NOMO-1 treated with DMSO at 0.1 percent for 48 hours (cell line): ENCODE measurements at regions not wholly inside any gene's neighbourhood (a gene's known extent, or its start where the extent isn't known, plus 50 kb on each side); places are given as distances from the start of the nearest gene placed in this dataset.

Experiments
- DNase-seq: peaks from one replicate; lab custom pipeline; 2025; ENCODE audit not compliant: unreplicated experiment; lab: John Stamatoyannopoulos, UW

- DNase-seq: no peak
These were observed 209.6 kb upstream of the LARGE1 start for GRCh38 chr22:34129691-34130486.

- DNase-seq: no peak
These were observed 215.5 kb upstream of the LARGE1 start for GRCh38 chr22:34135749-34136148.

- DNase-seq: no peak
These were observed 229.7 kb upstream of the LARGE1 start for GRCh38 chr22:34150023-34150422.

GRCh38 chr22:34159491-34159890 is 239.2 kb upstream of the LARGE1 start:
- DNase-seq: no peak

- no peak for DNase-seq
These were observed 240.0 kb upstream of the LARGE1 start for GRCh38 chr22:34160141-34160783.

GRCh38 chr22:34161431-34162123 is 241.3 kb upstream of the LARGE1 start:
- DNase-seq: no peak

- no peak for DNase-seq
These were observed 278.7 kb upstream of the LARGE1 start for GRCh38 chr22:34198976-34199375.

GRCh38 chr22:34210301-34210700 is 290.0 kb upstream of the LARGE1 start:
- DNase-seq: no peak

GRCh38 chr22:34214372-34214771 is 294.1 kb upstream of the LARGE1 start:
- no peak for DNase-seq

- DNase-seq: no peak
These were observed 305.0 kb upstream of the LARGE1 start for GRCh38 chr22:34225278-34225677.

- DNase-seq: no peak
These were observed 316.3 kb upstream of the LARGE1 start for GRCh38 chr22:34236527-34236926.

GRCh38 chr22:34239421-34239820 is 319.1 kb upstream of the LARGE1 start:
- no peak for DNase-seq

- DNase-seq: no peak
These were observed 322.7 kb upstream of the LARGE1 start for GRCh38 chr22:34243023-34243422.

- DNase-seq: no peak
These were observed 334.8 kb upstream of the LARGE1 start for GRCh38 chr22:34255042-34255441.

GRCh38 chr22:34278121-34278520 is 357.8 kb upstream of the LARGE1 start:
- no peak for DNase-seq

GRCh38 chr22:34281738-34282137 is 361.5 kb upstream of the LARGE1 start:
- DNase-seq: no peak

- DNase-seq: no peak
These were observed 363.6 kb upstream of the LARGE1 start for GRCh38 chr22:34283844-34284243.

- no peak for DNase-seq
These were observed 373.0 kb upstream of the LARGE1 start for GRCh38 chr22:34293324-34293723.

- DNase-seq: no peak
These were observed 374.2 kb upstream of the LARGE1 start for GRCh38 chr22:34294476-34294875.

GRCh38 chr22:34294986-34295385 is 374.7 kb upstream of the LARGE1 start:
- DNase-seq: no peak

- no peak for DNase-seq
These were observed 376.2 kb upstream of the LARGE1 start for GRCh38 chr22:34296461-34296860.

GRCh38 chr22:34297536-34298120 is 377.4 kb upstream of the LARGE1 start:
- no peak for DNase-seq
